Amygdala (tissue), 56 donors: ENCODE measurements at regions not wholly inside any gene's neighbourhood (a gene's known extent, or its start where the extent isn't known, plus 50 kb on each side); places are given as distances from the start of the nearest gene placed in this dataset.
"Not testable (repeated sequence)": the region's sequence is repeated elsewhere in the genome, so short reads cannot be mapped to it uniquely, and the experiment has no call there.

ENCODE experiments used
- DNase-seq, 56 donors: peaks; one replicate each; lab custom pipeline; 2025; lab: John Stamatoyannopoulos, UW

DNA sequence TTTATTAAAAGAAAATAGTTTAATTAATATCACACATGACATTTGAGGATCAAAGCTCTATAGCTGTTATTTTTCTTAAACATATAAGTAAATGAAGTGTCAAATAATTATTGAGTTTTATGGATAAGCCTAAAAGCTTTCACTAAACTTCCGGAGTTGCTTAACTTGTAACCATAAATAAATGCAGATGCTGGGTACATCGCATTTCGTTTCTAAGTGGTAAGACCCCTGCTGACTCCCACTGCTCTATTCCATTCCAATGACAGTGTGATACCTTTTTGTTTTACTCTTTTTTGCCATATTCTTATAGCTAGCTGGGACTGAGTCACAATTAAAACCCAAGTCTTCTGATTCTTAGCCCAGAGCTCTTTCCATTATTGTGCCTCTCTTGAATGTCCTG is 411.1 kb downstream of the SOX2 start:
- no peak for DNase-seq

DNA sequence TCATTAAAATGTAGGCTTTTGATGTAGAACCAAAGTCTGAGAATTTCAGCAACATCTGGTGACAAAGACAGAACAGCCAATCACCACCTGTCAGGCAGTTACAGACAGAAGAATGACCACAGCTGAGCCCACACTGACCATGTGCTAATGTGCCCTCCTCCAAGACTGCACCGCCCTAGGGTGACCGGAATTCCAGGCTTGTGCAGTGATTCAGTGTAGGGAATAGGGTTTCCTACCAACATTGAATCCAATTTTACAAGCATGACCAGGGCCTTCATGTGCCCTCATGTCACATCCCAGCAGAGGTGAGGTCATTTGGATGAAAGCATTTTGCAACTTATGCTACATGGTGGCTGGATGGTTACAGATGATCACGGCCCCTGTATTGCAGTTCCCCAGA is 412.5 kb downstream of the SOX2 start:
- DNase-seq, result no peak

DNA sequence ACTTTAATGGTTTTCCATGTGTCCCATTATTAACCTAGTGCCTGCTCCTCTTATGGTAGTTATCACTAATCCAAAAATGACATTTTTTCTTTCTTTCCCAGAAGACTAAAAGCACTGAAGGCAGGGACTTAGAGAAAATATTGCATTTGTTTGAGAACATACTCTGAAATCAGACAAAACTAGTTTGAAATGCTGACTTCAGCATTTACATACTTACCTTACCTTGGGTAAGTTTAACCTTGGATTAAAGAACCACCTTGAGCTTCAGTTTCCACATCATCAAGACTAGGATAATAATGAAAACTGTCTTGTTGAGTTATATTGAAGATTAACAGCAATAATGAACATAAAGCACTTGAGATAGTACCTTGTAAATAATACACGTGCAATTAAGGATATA is 413.0 kb downstream of the SOX2 start:
- no peak for DNase-seq

DNA sequence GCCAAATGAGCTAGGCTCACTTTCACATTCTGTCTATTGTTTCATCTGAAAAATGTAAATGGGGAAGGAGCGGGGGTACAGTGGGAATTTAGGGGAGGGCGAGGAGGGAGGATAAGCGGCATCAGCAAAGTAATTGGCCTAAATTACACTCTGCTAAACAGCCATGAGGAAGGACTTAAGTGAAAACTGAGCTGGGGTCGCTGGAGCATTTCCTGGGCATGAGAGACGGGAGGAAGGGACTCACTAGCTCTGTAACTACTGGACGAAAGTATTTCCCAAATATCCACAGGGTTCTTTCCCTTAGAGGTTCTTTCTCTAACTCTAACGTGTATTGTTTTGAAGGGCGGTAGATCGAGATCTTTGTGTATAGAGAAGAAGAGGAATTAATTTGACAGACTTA is 418.0 kb downstream of the SOX2 start:
- no peak for DNase-seq

DNA sequence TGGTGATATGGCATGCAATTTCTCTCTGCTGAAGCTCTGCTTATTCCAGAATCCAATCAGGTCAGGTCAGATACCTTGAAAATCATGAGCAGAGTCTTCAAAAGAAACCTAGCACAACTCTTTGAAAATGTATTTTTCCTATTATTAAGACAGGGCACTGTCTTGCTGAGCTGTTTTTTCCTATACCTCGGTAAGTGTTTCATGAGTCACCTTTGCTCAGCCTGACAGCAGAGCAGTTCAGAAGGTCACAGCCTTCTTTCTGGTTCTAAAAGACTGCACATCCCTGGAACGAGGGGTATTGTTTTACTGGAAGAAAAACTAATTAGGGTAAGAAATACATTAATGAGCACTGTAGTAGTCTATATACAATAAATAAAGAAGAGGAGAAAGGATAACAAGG is 422.0 kb downstream of the SOX2 start:
- DNase-seq, result no peak

DNA sequence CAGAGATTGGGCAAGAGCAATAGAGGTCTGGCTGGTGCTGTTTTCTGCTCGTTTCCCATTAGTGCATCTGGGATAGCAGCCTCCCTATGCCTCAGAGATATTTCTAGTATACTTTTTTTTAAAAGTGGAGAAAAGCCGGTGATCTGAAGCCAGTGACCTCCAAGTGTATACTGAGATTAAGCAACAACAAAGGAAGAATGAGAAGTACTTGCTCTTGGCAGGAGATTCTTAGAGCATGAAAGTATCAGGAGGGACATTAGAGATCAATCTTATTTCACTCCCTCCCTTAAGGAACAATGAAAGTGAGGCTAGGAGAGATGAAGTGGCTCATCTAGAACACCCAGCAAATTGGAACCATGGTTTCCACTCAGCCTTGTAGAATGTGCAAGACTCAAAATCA is 423.3 kb downstream of the SOX2 start:
- DNase-seq, result no peak

DNA sequence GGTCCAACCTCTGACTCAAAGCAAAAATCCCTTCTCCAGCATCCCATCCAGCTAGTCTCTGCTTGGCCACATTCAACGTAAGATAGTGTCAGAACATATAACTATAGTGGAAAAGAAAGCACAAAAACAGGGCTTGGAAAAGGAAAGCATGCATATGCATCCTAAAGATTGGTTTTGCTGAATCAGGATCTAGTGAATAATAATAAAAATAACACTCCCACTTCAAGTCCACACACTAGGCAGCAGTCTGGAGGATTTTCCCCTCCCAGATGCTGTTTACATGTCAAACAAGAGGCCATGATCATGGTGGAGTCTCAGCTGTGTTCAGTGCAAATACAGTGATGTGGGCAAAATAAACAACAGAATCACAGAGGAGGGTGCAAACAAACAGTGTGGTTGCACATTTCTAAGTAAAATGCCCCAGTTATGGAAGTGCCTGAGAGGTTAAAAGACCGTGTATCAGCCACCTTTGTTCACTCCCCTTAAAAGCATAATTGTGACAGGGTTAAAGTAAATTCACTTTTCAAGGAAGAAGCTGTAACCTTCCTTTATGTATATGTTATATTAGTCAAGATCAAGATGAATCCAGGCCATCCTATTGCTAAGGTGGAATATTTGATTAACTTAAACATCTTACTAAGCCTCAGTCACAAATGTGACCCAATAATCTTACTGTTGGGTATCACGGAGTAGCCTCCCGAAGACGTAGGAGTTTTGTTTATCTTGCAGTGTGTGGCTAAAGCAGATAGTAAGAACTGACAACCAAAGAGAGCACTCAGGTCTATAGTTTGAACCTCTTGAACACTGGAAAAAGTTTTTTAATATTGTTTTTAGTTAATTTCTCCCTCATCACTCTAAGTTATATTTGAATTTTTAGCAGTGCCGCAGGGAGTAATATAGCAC is 424.5 kb downstream of the SOX2 start:
- DNase-seq, result no peak

DNA sequence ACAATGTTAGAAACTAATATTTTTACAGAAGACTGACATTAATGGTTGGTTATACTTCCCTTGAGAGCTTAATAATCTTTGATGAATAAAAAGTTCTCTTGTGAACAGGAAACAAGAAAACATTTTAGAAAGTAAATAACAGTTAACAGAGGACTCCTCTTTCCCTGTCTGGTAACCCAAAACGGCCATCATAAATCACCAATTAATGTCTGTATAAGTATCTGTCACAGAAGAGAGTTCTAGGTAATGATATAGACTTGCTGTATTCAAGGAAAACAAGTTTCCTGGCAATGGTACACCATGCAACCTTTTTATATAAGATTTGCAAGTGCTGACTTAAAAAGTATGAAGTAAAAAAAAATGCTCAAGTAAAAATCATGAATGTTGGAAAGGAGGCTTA is 426.7 kb downstream of the SOX2 start:
- DNase-seq, result no peak

DNA sequence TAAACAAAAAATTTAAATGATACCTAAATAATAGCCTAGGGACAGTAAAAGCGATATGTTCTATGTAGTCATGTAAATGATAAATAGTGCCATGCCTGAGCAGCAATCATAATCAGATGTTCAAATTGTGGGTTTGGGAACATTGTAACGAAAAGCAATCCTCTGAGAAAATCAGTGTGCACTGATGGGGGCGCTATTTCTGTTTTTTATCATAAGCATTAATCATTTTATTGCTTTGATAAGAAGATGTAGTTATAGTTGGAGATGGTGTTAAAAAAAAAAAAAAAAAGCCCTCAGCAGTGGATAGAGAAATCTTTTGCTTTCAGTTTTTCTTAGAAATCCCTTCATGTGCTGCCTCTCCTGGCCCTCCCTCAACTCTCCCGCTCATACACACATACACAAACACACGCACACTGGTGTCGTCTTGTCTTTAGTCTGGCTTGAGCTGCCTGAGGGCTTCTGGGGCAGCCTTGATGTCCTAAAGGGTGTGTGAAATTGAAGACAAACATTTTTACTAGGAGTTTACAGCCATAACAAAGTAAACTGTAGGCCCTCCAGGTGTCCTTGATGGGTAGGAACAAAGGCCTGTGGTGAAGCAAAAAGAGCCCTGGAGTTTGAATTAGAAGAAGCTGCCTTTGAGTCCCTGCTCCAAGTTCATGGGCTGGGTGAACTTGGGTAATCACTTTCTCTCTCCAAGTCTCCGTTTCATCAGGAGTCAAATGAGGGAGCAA is 428.1 kb downstream of the SOX2 start:
- no peak for DNase-seq

DNA sequence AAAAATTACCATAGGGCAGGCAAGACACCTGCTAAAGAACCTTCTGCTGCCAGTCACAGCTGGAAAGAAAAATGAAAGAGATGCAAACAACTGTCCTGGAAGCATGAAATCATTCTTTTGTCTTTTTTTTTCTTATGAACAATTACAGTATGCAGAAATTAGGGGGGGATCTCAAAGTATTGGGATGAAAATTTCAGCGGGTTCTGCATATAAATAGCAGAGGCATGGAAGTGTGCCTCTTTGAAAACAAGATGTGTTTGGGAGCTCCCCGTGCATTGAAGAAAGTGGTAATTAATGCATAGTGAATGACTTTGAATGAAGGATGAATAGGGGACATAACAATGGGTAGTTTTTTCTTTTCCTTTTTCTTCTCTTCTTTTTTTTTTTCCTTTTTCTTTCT is 431.2 kb downstream of the SOX2 start:
- no peak for DNase-seq

DNA sequence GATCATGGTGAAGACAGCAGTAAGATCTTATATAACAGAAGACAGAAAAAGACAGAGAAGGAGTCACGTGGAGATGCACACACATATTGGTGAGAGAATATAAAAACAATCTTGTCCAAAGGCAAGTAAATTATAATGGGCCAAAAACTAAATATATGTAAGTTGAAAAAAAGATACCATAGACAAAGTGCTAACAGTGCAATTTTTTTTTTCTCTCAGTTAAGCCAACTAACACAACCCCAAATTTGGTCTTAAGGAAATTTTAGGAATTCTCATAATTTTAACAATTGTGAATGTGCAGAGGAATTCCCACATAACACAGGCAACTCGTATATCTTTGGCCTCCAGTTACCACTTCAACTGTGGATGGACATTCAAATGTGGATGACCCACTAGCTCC is 432.2 kb downstream of the SOX2 start:
- no peak for DNase-seq

DNA sequence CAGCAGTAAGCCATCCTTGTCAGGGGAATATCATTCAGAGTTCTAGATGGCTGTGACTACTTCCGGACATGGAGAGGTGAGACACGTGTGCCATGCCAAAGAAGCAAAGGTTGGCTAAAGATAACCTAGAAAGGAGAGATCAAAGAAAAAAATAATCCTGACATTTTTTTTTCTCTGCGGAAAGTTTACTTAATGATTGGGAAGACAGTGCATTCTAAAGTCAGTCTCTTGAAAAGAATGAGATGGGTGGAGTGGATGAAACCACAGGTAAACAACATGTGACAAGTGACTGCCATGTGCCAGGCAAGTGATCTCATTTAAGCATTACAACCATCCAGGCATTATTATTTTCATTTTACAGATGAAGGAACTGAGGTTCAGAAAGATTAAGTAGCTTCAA is 436.6 kb downstream of the SOX2 start:
- DNase-seq, result no peak

DNA sequence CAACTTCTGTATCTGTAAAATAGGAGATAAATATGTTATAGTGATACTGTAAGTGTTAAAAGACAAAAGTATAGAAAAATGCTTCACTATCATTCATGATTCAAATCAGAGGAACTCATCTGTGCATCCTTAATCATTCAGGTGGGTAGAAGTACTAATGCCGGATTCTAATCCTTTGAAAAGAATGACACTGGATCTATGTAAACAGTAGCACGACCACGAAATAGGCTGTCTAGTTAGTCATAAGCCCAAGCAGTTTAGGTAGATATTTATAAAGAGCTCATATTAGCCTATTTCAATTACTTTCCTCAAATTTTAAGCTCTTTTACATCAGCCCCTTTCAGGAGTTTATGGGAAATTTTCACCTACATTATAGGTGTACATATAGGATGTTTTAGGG is 437.9 kb downstream of the SOX2 start:
- DNase-seq, result no peak

DNA sequence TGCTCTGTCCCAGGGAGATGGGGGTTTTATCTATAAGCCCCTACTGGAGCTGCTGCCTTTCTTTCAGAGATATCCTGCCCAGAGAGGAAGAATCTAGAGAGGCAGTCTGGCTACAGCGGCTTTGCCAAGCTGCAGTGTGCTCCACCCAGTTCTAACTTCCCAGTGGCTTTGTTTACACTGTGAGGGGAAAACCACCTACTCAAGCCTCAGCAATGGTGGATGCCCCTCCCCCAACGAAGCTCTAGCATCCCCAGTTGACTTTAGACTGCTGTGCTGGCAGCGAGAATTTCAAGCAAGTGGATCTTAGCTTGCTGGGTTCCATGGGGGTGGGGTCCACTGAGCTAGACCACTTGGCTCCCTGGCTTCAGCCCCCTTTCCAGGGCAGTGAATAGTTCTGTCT is 444.6 kb downstream of the SOX2 start:
- DNase-seq, result not testable (repeated sequence)

DNA sequence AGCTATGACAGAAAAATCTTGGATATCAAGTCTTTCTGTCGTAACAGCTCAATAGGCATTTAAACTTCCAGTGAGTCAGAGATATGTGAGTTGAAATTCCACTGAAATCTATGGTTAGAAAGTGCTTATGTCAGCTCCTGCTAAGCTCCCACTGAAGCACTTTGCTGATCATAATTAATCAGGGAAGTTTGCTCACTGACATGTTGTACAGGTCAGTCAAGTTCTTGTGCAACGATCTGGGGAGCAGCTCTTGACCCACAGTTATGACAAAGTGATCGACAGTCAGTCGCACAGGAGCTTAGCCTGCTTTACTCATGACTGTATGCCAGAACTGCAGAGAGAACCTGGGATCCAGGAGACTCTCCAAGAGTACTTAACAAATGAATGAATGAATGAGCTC is 453.5 kb downstream of the SOX2 start:
- DNase-seq, result no peak

DNA sequence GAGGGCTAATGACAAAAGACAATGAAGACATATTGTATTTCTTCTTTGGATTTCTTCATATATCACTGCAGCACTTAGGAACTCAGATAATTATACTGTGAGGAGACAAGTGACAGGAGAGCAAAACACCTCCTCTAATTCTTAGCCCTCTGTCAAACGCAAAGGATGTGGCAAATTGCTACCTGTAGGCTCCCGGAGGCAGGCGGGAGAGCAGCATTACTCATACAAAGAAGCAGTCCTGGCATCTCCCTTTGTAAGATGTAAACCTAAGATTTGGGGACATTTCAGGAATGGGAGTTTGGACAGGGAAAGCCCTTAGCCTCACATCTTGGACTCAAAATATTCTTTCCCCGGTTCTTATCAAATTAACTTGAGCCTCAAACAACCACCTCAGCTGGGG is 460.8 kb downstream of the SOX2 start:
- no peak for DNase-seq

DNA sequence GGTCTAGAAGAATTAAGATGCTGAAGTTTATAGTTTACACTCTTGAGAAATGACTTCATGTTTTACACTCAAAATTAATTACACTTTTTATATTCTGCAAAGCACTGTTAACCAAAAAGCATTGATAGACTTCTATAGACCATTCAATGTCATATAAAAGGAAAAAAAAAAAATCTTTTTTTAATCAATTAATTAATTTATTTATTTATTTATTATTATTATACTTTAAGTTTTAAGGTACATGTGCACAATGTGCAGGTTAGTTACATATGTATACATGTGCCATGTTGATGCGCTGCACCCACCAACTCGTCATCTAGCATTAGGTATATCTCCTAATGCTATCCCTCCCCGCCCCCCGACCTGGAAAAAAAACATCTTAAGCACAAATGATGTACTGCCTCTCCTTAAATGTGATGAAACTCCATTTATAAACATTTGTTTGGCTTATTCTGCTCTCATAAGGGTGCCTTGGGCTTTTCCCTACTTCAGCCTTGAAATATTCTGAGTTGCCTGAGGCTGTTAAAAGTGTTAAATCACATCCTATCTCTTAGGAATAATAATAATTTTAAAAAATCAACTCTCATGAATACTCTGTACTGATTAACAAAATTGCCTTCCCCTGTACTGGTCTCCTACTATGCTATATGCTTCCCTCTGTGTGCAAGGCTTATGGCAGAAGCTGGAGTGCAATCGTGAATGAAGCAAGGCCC is 466.9 kb downstream of the SOX2 start:
- DNase-seq, result no peak

DNA sequence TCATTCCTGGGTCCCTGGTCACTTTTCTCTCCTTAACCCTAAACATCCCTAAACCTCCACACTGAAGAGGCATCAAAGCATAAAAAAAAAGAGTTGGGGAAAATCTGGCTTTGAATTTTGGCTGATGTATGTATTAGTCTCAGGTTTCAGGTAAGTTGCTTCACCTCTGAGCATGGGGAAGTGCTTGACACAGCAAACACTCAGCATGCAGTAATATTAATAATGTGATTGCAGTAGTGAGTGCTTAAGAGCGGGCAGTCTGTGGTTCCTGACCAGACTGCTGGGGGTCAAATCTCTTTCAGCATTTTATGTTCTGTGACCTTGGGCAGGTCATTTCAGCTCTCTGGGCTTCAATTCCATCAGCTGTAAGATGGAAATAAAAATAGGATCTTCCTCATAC is 467.9 kb downstream of the SOX2 start:
- DNase-seq, result no peak

DNA sequence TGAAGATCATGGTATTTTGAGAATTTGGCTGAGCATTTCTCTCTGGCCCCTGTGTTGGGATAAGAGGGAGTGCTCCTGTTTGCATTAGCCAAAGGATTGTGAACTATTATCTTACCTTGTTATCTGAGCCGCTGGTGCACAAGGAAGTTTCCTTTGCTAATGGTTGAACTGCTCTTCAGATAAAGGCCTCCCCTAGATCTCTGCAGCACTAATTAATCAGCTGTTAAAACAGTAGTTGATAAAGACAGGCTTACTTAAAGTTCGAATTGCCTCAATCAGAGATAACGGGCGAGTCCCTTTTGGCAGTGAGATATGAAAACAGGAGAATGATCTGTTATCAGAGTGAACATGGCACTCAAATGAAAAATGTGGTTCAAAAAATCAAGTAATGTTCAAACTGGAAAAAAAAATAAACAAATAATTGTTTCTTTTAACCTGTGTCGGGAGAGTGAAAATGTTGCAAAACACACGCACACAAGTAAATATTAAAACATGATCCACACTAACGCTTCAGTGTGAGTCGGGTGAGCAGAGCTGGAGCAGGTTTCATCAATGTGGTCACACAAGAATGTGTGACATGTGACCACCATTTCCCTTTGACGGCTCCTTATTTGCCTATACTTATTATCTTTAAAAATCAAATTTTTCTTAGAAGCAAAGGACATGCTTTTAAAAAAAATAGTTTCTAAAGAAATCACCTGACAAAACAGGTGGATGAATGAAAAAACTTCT is 469.1 kb downstream of the SOX2 start:
- DNase-seq, result no peak

DNA sequence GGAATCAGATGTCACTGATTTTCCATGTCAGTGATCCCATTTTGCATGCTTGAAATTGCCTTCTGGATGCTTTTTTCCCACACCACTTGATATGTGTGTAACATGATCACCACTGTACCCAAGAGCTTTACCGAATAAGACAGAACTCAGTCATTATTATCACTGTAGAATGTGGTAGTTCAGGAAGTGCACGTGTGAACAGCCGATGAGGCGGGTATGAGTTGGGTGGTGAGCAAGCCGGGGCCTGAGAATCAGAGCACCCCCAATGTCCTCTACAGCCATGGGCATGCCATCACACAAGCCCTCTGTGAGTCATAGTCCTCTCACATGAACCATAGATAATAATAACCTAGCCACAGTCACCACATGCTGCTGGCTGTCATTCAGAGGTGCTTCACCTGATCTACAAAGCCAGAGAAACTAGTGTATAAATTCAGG is 470.8 kb downstream of the SOX2 start:
- no peak for DNase-seq
